Lung microvascular endothelial cell (primary cell): ENCODE measurements at regions not wholly inside any gene's neighbourhood (a gene's known extent, or its start where the extent isn't known, plus 50 kb on each side); places are given as distances from the start of the nearest gene placed in this dataset.
"Not testable (repeated sequence)": the region's sequence is repeated elsewhere in the genome, so short reads cannot be mapped to it uniquely, and the experiment has no call there.

Source experiments
- DNase-seq, 2 donors: peaks; one replicate each; pipeline versions ENCODE4 v3.0.0 to v3.0.0-alpha.2; 2010; ENCODE audit warnings: low read depth in 2 of 2

GRCh38 chr7:82566752-82567151, 123.2 kb upstream of the CACNA2D1 start:
- DNase-seq = peak in 1 of 2 donors; percentile 1

- no peak for DNase-seq
Observed at GRCh38 chr7:82562716-82563404, 119.3 kb upstream of the CACNA2D1 start.

DNA sequence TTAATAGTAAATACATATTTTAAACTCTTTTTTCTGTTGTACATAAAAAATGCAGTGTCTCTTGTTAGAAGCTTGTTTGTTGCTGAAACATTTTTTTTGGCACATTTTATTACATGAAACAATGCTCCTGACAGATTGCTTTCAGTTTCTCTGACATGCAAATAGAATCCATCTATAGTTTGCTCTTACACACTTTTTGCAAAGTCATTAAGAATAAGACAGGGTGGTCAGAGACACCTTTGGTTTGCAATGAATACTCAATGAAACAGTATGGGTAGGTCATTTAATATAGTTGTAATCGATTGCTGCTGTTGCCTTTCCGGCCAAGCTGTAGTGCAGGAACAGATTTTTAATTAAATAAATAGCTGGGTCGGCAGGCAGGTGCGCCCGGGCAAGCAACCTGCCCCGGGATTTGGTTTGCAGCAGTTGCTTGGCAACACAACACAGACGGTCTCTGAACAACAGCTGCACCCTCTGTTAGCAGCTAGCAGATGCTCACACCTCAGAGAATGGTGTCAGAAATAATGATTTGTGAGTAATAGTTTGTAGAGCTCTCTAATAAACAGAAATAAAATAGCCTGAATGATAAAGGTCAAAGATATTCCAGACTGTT, 115.7 kb upstream of the CACNA2D1 start:
- DNase-seq = peak; percentile 33 to 72

DNA sequence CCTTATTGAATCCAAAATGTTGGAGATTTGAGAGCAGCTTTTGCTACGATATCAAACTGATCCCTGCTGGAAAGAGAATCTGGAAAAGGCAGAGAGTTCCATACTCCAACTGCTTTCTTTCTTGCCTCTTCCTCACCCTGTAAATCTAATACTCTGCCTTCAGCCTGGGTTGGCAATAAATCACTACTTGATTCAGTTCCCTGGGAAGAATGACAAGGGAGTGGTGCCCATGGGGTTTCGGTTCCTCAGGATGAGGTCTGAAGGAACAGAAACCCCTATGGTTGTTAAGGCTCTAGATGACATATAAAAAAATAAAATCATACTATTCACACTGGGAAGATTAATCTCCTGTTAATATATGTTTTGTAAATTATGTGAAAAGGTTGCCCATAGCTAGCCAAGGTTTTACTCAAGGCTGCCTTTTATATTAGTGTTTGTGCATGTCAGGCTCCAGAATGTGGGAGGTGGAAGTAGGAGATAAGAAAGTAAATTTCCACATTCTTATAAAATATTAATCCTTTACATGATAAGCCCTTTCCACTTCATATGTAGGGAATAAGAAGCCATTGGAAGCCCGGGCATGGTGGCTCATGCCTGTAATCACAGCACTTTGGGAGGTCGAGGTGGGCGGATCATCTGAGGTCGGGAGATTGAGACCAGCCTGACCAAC, 106.2 kb upstream of the CACNA2D1 start:
- no peak for DNase-seq

- DNase-seq = no peak
Observed at GRCh38 chr7:82548141-82548688, 104.6 kb upstream of the CACNA2D1 start.

DNA sequence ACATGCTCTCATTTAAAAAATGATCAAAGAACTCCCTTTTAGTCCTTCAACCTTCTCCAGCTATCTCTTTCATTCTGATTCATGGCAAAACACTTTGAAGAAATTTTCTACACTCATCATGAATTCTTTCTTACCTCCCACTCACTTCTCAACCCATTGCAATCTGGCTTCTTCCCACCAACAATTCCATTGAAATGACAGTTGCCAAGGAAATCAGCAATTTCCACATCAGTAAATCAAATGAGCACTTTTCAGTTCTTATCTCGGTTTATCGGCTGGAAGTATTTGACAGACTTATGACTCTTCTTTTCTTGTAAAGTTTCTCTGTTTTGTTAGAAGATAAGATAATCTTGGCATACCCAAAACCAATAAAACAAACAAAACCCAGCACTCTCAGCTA, 99.1 kb upstream of the CACNA2D1 start:
- DNase-seq = peak in 1 of 2 donors; percentile 12

- DNase-seq = no peak
Observed at GRCh38 chr7:82539969-82540368, 96.4 kb upstream of the CACNA2D1 start.

DNA sequence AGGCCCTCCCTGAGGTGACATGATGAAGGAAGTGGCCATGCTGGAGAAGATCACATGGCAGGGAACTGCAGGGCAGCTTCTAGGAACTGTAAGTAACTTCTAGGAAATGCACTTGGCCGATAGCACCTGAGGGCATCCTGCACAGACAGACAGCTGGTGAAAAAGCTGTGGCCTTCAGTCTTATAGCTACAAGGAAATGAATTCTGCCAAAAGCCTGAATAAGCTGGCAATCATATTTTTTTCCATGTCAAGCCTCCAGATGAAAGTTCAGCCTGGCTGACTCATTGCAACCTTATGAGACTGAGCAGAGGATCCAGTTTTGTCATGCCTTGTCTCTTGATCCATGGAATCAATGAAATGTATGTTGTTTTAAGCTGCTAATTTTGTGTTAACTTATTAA, 91.1 kb upstream of the CACNA2D1 start:
- DNase-seq = peak; percentile 2 to 30

DNA sequence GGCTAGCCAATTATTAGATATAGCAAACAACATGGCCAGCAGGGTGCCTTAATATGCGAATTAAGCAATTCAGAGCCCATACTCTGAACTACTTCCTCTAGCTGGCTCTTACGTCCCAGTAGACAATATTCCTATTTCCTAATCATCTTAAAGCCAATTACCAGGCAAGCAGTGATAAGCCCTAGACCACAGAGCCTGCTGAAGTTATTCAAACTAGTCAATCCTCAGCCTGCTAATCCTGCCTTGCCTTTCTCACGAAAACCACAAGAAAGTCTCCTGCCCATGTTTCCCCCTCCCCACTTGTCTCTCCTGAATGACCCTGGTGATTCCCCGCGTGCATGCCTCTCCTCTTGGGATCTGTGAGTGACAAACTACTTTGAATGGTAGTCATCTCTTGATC, 86.8 kb upstream of the CACNA2D1 start:
- no peak for DNase-seq

DNA sequence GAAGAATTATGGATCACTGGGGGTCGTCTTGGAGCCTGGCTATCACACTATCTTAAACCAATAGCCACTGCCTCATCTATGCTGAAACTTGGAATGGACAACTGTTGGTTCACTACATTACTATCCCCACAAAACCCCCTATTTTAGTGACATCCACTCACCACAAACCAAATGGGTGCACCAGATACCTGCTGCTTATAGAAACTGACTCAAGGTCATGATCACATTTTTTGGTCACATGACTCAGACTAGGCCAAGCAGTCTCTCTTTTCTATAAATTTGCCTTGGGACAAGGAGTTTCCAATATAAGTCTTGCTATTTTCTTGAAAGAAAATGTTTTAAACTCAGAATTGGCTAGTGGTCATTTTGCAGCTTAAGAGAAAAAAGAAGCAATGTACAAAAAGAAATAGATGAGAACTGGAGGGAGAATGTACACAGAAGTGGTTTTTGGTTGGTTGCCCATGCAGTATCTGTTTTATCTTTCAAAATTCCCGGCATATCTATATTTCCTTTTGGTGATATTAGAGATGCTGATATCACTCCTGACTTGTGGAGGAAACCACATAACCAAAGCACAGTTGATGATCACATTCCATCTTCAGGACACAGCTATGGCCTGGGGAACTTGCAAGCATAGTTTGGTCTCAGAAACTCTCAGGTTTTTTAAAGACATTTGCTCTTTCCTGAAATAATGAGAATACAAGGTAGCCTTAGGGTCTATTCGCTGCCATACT, 85.2 kb upstream of the CACNA2D1 start:
- DNase-seq = no peak

DNA sequence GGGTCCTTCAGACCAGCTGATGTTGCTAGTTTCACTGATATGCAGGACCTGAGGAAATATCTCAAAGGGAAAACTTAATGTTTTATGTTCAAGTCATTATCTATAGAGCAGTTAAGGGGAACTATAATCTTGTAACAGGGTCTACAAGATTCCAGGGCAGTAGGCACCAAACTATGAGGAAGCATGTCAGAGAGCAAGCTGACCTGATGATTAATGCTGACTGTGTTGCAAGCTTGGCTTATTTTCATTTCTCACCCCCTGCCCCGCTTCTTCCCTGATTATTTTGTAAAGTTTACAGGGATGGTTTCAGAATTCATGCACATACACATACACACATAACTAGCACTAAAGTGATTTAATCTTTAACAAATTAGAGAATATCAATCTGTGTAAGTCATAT, 84.3 kb upstream of the CACNA2D1 start:
- DNase-seq = no peak

DNA sequence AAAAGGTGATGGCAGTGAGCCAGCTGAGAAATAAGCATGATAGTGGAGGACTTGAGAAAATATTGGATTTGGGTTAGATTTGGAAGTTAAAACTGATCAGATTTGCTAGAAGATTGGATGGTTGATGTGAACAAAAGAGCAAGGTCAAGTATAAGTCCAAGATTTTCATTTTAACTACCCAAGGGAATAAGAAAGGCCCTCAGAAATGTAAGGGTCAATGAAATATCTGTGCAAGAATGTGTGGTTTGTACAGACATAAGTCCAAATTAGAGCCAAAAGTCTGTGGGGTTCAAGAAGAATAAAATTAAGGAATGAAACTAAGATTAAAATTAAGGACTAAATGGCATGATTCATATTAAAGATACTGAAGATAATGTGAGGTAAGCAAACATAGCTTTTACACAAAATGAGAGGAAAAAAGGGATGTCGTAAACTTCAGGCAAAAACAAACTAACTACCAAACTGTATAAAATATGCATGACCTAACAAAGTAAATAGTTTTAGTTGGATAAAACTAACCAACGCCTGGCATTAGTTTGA, 78.4 kb upstream of the CACNA2D1 start:
- no peak for DNase-seq

- no peak for DNase-seq
Observed at GRCh38 chr7:82517050-82517449, 73.5 kb upstream of the CACNA2D1 start.

GRCh38 chr7:82511542-82511941, 68.0 kb upstream of the CACNA2D1 start:
- DNase-seq = no peak

- DNase-seq = no peak
Observed at GRCh38 chr7:82507976-82508677, 64.5 kb upstream of the CACNA2D1 start.

DNA sequence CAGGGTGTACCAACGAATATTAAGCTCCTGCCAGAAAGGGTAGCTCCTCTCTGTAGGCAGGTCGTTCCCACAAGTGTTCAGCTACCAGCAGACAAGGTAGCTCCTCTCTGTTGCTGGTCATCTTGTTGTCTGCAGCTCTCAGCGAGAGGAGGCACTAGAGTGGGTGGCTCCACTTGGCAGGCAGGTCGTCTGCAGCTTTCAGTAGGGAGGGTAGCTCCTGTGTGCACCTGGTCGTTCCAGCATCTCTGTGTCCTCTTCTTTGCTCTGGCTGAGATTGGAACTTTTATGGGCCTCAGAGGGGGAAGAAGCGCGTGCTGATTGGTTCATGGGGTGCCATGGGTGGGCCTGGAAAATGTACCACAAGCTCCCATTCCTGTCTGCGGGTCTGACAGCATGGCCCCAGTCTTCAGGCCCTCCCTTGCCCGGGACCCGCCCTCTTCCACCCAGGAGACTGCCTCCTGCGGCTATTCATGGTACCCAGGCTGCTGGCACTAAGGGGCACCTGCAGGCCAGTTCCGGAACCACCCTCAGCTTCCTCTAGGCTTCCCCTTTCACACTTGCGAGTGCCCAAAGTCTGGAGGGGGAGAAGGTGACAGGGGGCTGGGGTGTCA, 63.9 kb upstream of the CACNA2D1 start:
- no peak for DNase-seq

- no peak for DNase-seq
Observed at GRCh38 chr7:82506702-82507101, 63.1 kb upstream of the CACNA2D1 start.

DNA sequence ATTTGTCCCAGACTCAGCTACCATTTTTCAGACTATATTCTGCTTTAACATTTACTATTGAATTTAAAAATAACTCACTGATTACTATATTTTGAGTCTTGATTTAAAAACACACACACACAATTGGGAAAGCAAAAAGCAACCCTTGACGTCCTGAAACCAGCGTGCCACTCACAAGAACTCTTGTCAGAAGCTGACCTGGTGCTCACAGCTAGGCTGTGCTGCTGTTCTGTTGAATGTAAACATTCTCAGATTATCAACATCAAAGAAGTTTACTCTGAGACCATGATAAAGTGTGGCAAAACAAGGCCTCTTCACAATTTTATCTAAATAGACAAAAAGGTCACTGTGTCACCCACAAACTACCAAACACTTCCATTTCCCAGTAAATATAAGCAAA, 62.6 kb upstream of the CACNA2D1 start:
- DNase-seq = no peak

DNA sequence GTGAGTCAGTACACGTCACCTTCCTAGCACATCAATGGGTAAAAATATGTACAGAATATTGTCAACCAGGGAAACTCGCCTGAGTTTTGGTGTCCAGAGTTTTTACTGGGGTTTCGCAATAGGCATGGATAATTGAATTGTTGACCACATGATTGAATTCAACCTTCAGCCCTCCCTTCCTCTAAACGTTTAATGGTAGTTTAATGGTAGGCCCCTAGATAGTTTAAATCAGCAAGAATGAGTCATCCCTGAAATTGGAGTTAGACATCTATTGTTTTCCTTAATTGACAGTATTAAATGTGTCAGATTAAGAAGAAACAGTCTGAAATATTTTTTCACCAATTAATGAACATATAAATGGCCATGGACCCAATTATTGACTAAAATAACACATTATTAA, 57.8 kb upstream of the CACNA2D1 start:
- no peak for DNase-seq

- not testable (repeated sequence) for DNase-seq
Observed at GRCh38 chr7:82499546-82499945, 56.0 kb upstream of the CACNA2D1 start.

- DNase-seq = no peak
Observed at GRCh38 chr7:82494420-82494819, 50.8 kb upstream of the CACNA2D1 start.
